Adrenal gland (tissue), 9 donors: ENCODE measurements at regions not wholly inside any gene's neighbourhood (a gene's known extent, or its start where the extent isn't known, plus 50 kb on each side); places are given as distances from the start of the nearest gene placed in this dataset.

Source experiments
- DNase-seq, 7 donors: peaks; one replicate each; pipeline ENCODE4 v3.0.0-alpha.2; 2019 to 2020
- H3K27ac ChIP-seq, 5 donors: fragments of 200-600 bp; sonication (generic) in 4 of 5; 1 replicate in 3 of 5; 2 replicates in 2 of 5; pipeline versions ENCODE4 v1.5.1 to v1.8.0; 2016 to 2020; ENCODE audit warnings: mild to moderate bottlenecking in 1 of 5
- H3K27me3 ChIP-seq: fragments of 200-600 bp; 2 replicates; pipeline ENCODE4 v1.8.0; 2021
- H3K36me3 ChIP-seq, 2 donors: fragments of 200-600 bp; replicated peaks in 1 of 2; 1 replicate in 1 of 2; 2 replicates in 1 of 2; pipeline versions ENCODE4 v1.5.1 to v1.8.0; 2018 to 2022
- H3K4me1 ChIP-seq, 2 donors: fragments of 200-600 bp; replicated peaks in 1 of 2; 1 replicate in 1 of 2; 2 replicates in 1 of 2; pipeline versions ENCODE4 v1.5.1 to v1.8.0; 2018 to 2021
- H3K4me3 ChIP-seq, 4 donors: fragments of 200-600 bp; sonication (generic) in 3 of 4; one replicate each; pipeline ENCODE4 v1.5.1; 2016 to 2018
- H3K9me3 ChIP-seq, 3 donors: fragments of 200-600 bp; sonication (generic) in 1 of 3; replicated peaks in 1 of 3; 1 replicate in 2 of 3; 2 replicates in 1 of 3; pipeline versions ENCODE4 v1.5.1 to v1.8.0; 2016 to 2021
- CTCF ChIP-seq, 6 experiments: fragments of 450-650 bp in 4 of 6; fragments of 200-600 bp in 2 of 6; sonication (generic) in 1 of 6; IDR thresholded peaks; 1 replicate in 5 of 6; 2 replicates in 1 of 6; pipeline versions ENCODE4 v1.5.1 to v1.8.0; 2016 to 2021; ENCODE audit warnings: antibody characterized with exemption in 6 of 6, mild to moderate bottlenecking in 2 of 6, moderate library complexity in 1 of 6
- POLR2A ChIP-seq, 2 donors: fragments of 450-650 bp; IDR thresholded peaks; one replicate each; pipeline ENCODE4 v1.6.1; 2017; ENCODE audit warnings: antibody characterized with exemption in 2 of 2, mild to moderate bottlenecking in 2 of 2, moderate library complexity in 1 of 2
- WGBS, 4 donors: extraction: QIAGEN DNeasy Blood & Tissue Kit in 2 of 4; methylation state at CpG; one replicate each; pipeline versions ENCODE4 v1.1.5 to v1.1.7; 2013 to 2017; 5-methylcytosine and 5-hydroxymethylcytosine counted together
- intact Hi-C, 2 donors: fragments of 100-400 bp; cut with DNase I; formaldehyde crosslinking; loops; one replicate each; pipeline versions ENCODE4 v1.14.1 to v1.15.0; 2022 to 2023
- donor health status: healthy with polysubstance abuse.
- donor health status: Bipolar disorder and iron deficiency.
- donor health status: DM: yes; HTN: yes; CAD: no.
- donor health status: DM: no; HTN: no; CAD: no.
- donor health status: DM: no; HTN: no; CAD: no.

- Histone ChIP-seq H3K27ac (no peak overlapping the region), H3K27me3 (no peaks in the 10 kb centered on the region), H3K4me1 (no peaks in the 10 kb centered on the region), H3K36me3 (no peaks in the 10 kb centered on the region), H3K9me3 (no peaks in the 10 kb centered on the region), H3K4me3 (no peak overlapping the region)
- WGBS, 4 donors = 82 to 91% (median 89%) methylated on average over 3 of the region's 3 CpGs
- TF ChIP-seq POLR2A (IDR thresholded peaks at IDR 0.05) = no peak
- no peak for TF ChIP-seq CTCF (IDR thresholded peaks at IDR 0.05)
- intact Hi-C loops = loop anchor here in 1 of 2 donors (5.0 kb wide), 1 partner anchor 363 kb away; no protein-coding TSS in a partner anchor
- DNase-seq = no peak
These were observed 439.2 kb downstream of the MAFB start for GRCh38 chr20:40249805-40250204.

GRCh38 chr20:40245829-40246228 lies 443.2 kb downstream of the MAFB start:
- Histone ChIP-seq H3K27ac (no peak overlapping the region), H3K9me3 (no peaks in the 10 kb centered on the region), H3K4me3 (no peak overlapping the region), H3K27me3 (no peaks in the 10 kb centered on the region), H3K4me1 (no peaks in the 10 kb centered on the region), H3K36me3 (no peaks in the 10 kb centered on the region)
- no peak for DNase-seq
- TF ChIP-seq POLR2A (IDR thresholded peaks at IDR 0.05) = no peak
- TF ChIP-seq CTCF (IDR thresholded peaks at IDR 0.05) = no peak
- intact Hi-C loops = no loop called here

GRCh38 chr20:40244286-40244685 lies 444.8 kb downstream of the MAFB start:
- Histone ChIP-seq H3K36me3 (no peaks in the 10 kb centered on the region), H3K27ac (no peak overlapping the region), H3K27me3 (no peaks in the 10 kb centered on the region), H3K4me1 (no peaks in the 10 kb centered on the region), H3K9me3 (no peaks in the 10 kb centered on the region), H3K4me3 (no peak overlapping the region)
- no peak for TF ChIP-seq CTCF (IDR thresholded peaks at IDR 0.05)
- TF ChIP-seq POLR2A (IDR thresholded peaks at IDR 0.05) = no peak
- WGBS, 4 donors = 89 to 96% (median 92%) methylated on average over 4 of the region's 4 CpGs
- DNase-seq = no peak
- intact Hi-C loops = no loop called here

- TF ChIP-seq POLR2A (IDR thresholded peaks at IDR 0.05) (no peak), CTCF (IDR thresholded peaks at IDR 0.05) (no peak)
- DNase-seq = no peak
- WGBS, 4 donors = 54 to 68% (median 65%) methylated on average over 9 of the region's 9 CpGs
- no peaks in the 10 kb centered on the region for H3K27me3 ChIP-seq
- no peak overlapping the region for H3K4me3 ChIP-seq
- no peaks in the 10 kb centered on the region for H3K4me1 ChIP-seq
- no peaks in the 10 kb centered on the region for H3K9me3 ChIP-seq
- intact Hi-C loops = no loop called here
- no peaks in the 10 kb centered on the region for H3K36me3 ChIP-seq
- no peak overlapping the region for H3K27ac ChIP-seq
These were observed 447.3 kb downstream of the MAFB start for GRCh38 chr20:40241596-40242343.
